ENCODE measurements at regions not wholly inside any gene's neighbourhood (a gene's known extent, or its start where the extent isn't known, plus 50 kb on each side); places are given as distances from the start of the nearest gene placed in this dataset.

DNA sequence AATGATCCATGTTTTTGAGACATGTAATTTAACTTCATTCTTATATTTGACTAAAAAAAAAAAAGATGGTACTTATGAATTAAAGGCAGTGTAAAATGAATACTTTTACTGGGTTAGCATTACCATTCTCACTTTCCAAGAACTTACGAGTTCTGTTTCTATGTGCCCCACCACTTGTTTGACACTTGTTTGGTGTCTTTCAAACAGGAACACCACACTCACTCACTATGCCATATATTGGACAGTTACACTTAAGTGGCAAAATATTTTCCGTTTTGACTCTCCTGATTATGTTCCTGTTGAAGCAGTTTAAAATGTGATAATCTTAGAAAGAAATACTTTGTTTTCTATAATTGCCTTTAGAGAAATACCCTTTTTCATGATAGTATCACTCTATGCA lies 56.6 kb upstream of the ATXN7L3B start:
- TF ChIP-seq CTCF (IDR thresholded peaks at IDR 0.05): no peak
- no peak for TF ChIP-seq RAD21 (conservative IDR thresholded peaks at IDR 0.05 in 1 of 2, IDR thresholded peaks at IDR 0.05 in 1 of 2)
- TF ChIP-seq RNF2 (IDR thresholded peaks at IDR 0.05; ENCODE audit: borderline replicate concordance, low read depth): no peak
- TF ChIP-seq POLR2A (IDR thresholded peaks at IDR 0.05; ENCODE audit: low read length): no peak
- TF ChIP-seq JUN (IDR thresholded peaks at IDR 0.05): no peak

Data from A549 (cell line).